ENCODE measurements at regions not wholly inside any gene's neighbourhood (a gene's known extent, or its start where the extent isn't known, plus 50 kb on each side); places are given as distances from the start of the nearest gene placed in this dataset.
A peak's percentile ranks its signal among the peaks of the same experiment; 100 is the strongest.

DNA sequence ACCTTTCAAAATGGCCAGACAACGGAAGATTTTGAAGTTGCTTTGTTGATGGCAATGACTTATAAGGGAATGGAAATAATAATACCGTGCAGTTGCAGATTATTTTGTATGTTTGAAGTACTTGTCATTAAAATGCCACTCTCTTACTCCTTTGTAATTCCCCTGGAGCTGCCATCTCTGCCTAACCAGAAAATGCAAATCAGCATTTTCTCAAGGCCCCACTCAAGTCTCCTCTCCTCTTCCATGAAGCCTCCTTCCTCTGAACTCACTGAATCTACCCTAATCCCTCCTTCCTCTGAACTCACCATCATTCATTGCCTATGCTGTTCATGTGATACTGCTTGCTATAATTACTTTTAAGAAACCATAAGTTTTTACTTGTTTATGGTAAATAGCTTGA, 60.2 kb upstream of the RBPJ start:
- ATAC-seq, result no peak
- Histone ChIP-seq H3F3A (ENCODE audit: low read length, unreplicated experiment) (no peaks in the 10 kb centered on the region), H3K9me2 (replicated peaks; ENCODE audit: low read length) (no peaks in the 10 kb centered on the region), H3K27me3 (ENCODE audit: low read length) (no peaks in the 10 kb centered on the region), H3K4me2 (ENCODE audit: low read length) (no peak overlapping the region), H2AFZ (ENCODE audit: low read length) (no peak overlapping the region), H4K20me1 (ENCODE audit: low read length) (no peaks in the 10 kb centered on the region), H3K4me3 (ENCODE audit: low read length) (no peak overlapping the region), H3K9ac (ENCODE audit: low read length) (no peak overlapping the region), H3K79me2 (ENCODE audit: low read length) (no peaks in the 10 kb centered on the region), H3K4me1 (ENCODE audit: insufficient read depth, low read length) (peaks cover 2% of the 10 kb centered on the region; the same call in 1 of the 2 replicates), H3K36me3 (ENCODE audit: low read depth, low read length) (no peaks in the 10 kb centered on the region), H3K27ac (ENCODE audit: low read length) (no peak overlapping the region), H3K9me3 (ENCODE audit: low read length) (no peaks in the 10 kb centered on the region)
- CTCF ChIA-PET, result no interaction called here
- intact Hi-C loops (cut with micrococcal nuclease), result no loop called here
- DNase-seq, result no peak
- no peak for TF ChIP-seq EZH2 (IDR thresholded peaks at IDR 0.05; ENCODE audit: low read length, unreplicated experiment)
- no peak for TF ChIP-seq EZH2phosphoT487 (IDR thresholded peaks at IDR 0.05; ENCODE audit: borderline replicate concordance, low read length)
- TF ChIP-seq, protein P1, sequence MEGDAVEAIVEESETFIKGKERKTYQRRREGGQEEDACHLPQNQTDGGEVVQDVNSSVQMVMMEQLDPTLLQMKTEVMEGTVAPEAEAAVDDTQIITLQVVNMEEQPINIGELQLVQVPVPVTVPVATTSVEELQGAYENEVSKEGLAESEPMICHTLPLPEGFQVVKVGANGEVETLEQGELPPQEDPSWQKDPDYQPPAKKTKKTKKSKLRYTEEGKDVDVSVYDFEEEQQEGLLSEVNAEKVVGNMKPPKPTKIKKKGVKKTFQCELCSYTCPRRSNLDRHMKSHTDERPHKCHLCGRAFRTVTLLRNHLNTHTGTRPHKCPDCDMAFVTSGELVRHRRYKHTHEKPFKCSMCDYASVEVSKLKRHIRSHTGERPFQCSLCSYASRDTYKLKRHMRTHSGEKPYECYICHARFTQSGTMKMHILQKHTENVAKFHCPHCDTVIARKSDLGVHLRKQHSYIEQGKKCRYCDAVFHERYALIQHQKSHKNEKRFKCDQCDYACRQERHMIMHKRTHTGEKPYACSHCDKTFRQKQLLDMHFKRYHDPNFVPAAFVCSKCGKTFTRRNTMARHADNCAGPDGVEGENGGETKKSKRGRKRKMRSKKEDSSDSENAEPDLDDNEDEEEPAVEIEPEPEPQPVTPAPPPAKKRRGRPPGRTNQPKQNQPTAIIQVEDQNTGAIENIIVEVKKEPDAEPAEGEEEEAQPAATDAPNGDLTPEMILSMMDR (conservative IDR thresholded peaks at IDR 0.05; ENCODE audit: low read depth, low read length), result no peak
- POLR2A ChIA-PET (ENCODE audit: unreplicated experiment), result no interaction called here
- BruUV-seq (replicated peaks), result no TSS peak

- Histone ChIP-seq H4K20me1 (ENCODE audit: low read length) (no peaks in the 10 kb centered on the region), H3K27me3 (ENCODE audit: low read length) (no peaks in the 10 kb centered on the region), H3K4me1 (ENCODE audit: insufficient read depth, low read length) (no peaks in the 10 kb centered on the region), H3K4me2 (ENCODE audit: low read length) (no peak overlapping the region), H3K36me3 (ENCODE audit: low read depth, low read length) (no peaks in the 10 kb centered on the region), H3K9me3 (ENCODE audit: low read length) (no peaks in the 10 kb centered on the region), H2AFZ (ENCODE audit: low read length) (no peak overlapping the region), H3K4me3 (ENCODE audit: low read length) (no peak overlapping the region), H3K27ac (ENCODE audit: low read length) (no peak overlapping the region), H3F3A (ENCODE audit: low read length, unreplicated experiment) (no peaks in the 10 kb centered on the region), H3K9ac (ENCODE audit: low read length) (no peak overlapping the region), H3K79me2 (ENCODE audit: low read length) (no peaks in the 10 kb centered on the region), H3K9me2 (replicated peaks; ENCODE audit: low read length) (no peaks in the 10 kb centered on the region)
- CTCF ChIA-PET, result no interaction called here
- DNase-seq (no peak), ATAC-seq (no peak)
- no TSS peak for BruUV-seq (replicated peaks)
- POLR2A ChIA-PET (ENCODE audit: unreplicated experiment), result no interaction called here
- intact Hi-C loops (cut with micrococcal nuclease), result no loop called here
- TF ChIP-seq, protein P1 (conservative IDR thresholded peaks at IDR 0.05; ENCODE audit: low read depth, low read length), result no peak
- TF ChIP-seq EZH2 (IDR thresholded peaks at IDR 0.05; ENCODE audit: low read length, unreplicated experiment) (no peak), EZH2phosphoT487 (IDR thresholded peaks at IDR 0.05; ENCODE audit: borderline replicate concordance, low read length) (no peak)
These were observed 59.4 kb upstream of the RBPJ start for GRCh38 chr4:26261405-26261804.

DNA sequence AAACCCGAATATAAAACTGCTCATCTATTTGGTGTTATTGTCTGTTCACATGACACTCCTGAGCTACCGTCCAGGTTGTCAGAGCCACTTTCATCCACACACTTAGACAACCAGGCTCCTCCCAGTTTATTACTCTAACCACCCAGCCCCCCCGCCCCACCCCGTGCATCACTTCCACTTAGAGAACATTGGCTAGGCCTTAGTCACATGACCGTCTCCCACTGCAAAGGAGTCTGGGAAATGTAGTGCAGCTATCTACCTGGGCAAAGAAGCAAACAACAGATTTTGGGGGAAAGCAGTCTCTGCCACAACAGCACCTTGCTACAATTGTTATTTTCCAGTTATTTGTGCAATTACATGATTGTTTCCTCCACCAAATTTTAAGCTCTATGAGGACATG, 57.6 kb upstream of the RBPJ start:
- H3K79me2 ChIP-seq (ENCODE audit: low read length), result no peaks in the 10 kb centered on the region
- H3K9me2 ChIP-seq (replicated peaks; ENCODE audit: low read length), result no peaks in the 10 kb centered on the region
- no TSS peak for BruUV-seq (replicated peaks)
- no peak for TF ChIP-seq EZH2 (IDR thresholded peaks at IDR 0.05; ENCODE audit: low read length, unreplicated experiment)
- no peak for TF ChIP-seq EZH2phosphoT487 (IDR thresholded peaks at IDR 0.05; ENCODE audit: borderline replicate concordance, low read length)
- TF ChIP-seq, protein P1 (conservative IDR thresholded peaks at IDR 0.05; ENCODE audit: low read depth, low read length), result no peak
- H3K4me2 ChIP-seq (ENCODE audit: low read length), result 0 out of 2 replicates have a peak overlapping the region, but pooled peaks have one; percentile 29
- no peaks in the 10 kb centered on the region for H3K4me1 ChIP-seq (ENCODE audit: insufficient read depth, low read length)
- POLR2A ChIA-PET (ENCODE audit: unreplicated experiment), result no interaction called here
- ATAC-seq (peak; percentile 22; the same call in 1 of the 2 replicates), DNase-seq (peak; percentile 52)
- no peak overlapping the region for H3K9ac ChIP-seq (ENCODE audit: low read length)
- no peaks in the 10 kb centered on the region for H3K27me3 ChIP-seq (ENCODE audit: low read length)
- CTCF ChIA-PET, result no interaction called here
- no peak overlapping the region for H3K27ac ChIP-seq (ENCODE audit: low read length)
- no peak overlapping the region; the same call in 1 of the 2 replicates for H2AFZ ChIP-seq (ENCODE audit: low read length)
- no peak overlapping the region for H3K4me3 ChIP-seq (ENCODE audit: low read length)
- H3F3A ChIP-seq (ENCODE audit: low read length, unreplicated experiment), result no peaks in the 10 kb centered on the region
- no peaks in the 10 kb centered on the region for H4K20me1 ChIP-seq (ENCODE audit: low read length)
- H3K36me3 ChIP-seq (ENCODE audit: low read depth, low read length), result no peaks in the 10 kb centered on the region
- intact Hi-C loops (cut with micrococcal nuclease), result no loop called here
- no peaks in the 10 kb centered on the region for H3K9me3 ChIP-seq (ENCODE audit: low read length)

Measured in PC-3 (cell line).